GM19351 (cell line): ENCODE measurements at regions not wholly inside any gene's neighbourhood (a gene's known extent, or its start where the extent isn't known, plus 50 kb on each side); places are given as distances from the start of the nearest gene placed in this dataset.

Experiments
- ATAC-seq: cut with Tn5 transposase; IDR thresholded peaks from one replicate; pipeline ENCODE4 v1.9.1; 2021; ENCODE audit warnings: mild to moderate bottlenecking, moderate library complexity; ENCODE audit not compliant: unreplicated experiment

- ATAC-seq, result no peak
Measured at GRCh38 chr5:60209146-60209840, 315.8 kb upstream of the PDE4D start.

GRCh38 chr5:60208716-60209115, 315.2 kb upstream of the PDE4D start:
- ATAC-seq, result no peak

GRCh38 chr5:60207040-60207439, 313.5 kb upstream of the PDE4D start:
- ATAC-seq, result peak; percentile 95

GRCh38 chr5:60206234-60206633, 312.7 kb upstream of the PDE4D start:
- no peak for ATAC-seq

- ATAC-seq, result no peak
Measured at GRCh38 chr5:60205071-60205470, 311.5 kb upstream of the PDE4D start.

- ATAC-seq, result no peak
Measured at GRCh38 chr5:60196385-60197113, 303.0 kb upstream of the PDE4D start.

GRCh38 chr5:60195551-60195950, 302.0 kb upstream of the PDE4D start:
- no peak for ATAC-seq

GRCh38 chr5:60195083-60195482, 301.6 kb upstream of the PDE4D start:
- no peak for ATAC-seq

GRCh38 chr5:60185231-60186099, 291.9 kb upstream of the PDE4D start:
- ATAC-seq, result peak; percentile 62

GRCh38 chr5:60184606-60185005, 291.1 kb upstream of the PDE4D start:
- no peak for ATAC-seq

- no peak for ATAC-seq
Measured at GRCh38 chr5:60183881-60184280, 290.4 kb upstream of the PDE4D start.

- no peak for ATAC-seq
Measured at GRCh38 chr5:60178101-60178500, 284.6 kb upstream of the PDE4D start.

- ATAC-seq, result no peak
Measured at GRCh38 chr5:60177596-60177995, 284.1 kb upstream of the PDE4D start.

GRCh38 chr5:60173667-60174066, 280.1 kb upstream of the PDE4D start:
- no peak for ATAC-seq

- ATAC-seq, result no peak
Measured at GRCh38 chr5:60163762-60164161, 270.2 kb upstream of the PDE4D start.

GRCh38 chr5:60162441-60162840, 268.9 kb upstream of the PDE4D start:
- ATAC-seq, result no peak

GRCh38 chr5:60161340-60161934, 267.9 kb upstream of the PDE4D start:
- ATAC-seq, result peak; percentile 94

- no peak for ATAC-seq
Measured at GRCh38 chr5:60149081-60149480, 255.6 kb upstream of the PDE4D start.

GRCh38 chr5:60148366-60148765, 254.8 kb upstream of the PDE4D start:
- ATAC-seq, result no peak

GRCh38 chr5:60147791-60148190, 254.3 kb upstream of the PDE4D start:
- ATAC-seq, result no peak

- ATAC-seq, result no peak
Measured at GRCh38 chr5:60143942-60144549, 250.5 kb upstream of the PDE4D start.
